Keratinocyte (primary cell): ENCODE measurements at regions not wholly inside any gene's neighbourhood (a gene's known extent, or its start where the extent isn't known, plus 50 kb on each side); places are given as distances from the start of the nearest gene placed in this dataset.

Source experiments
- CTCF ChIP-seq, 3 experiments: IDR thresholded peaks in 1 of 3; conservative IDR thresholded peaks in 1 of 3; optimal IDR thresholded peaks in 1 of 3; 2 replicates in 2 of 3; 3 replicates in 1 of 3; pipeline versions ENCODE3 to v1.5.1; 2011; ENCODE audit warnings: low read length in 3 of 3, mild to moderate bottlenecking in 3 of 3, moderate library complexity in 2 of 3, control low read depth in 1 of 3, inconsistent platforms in 1 of 3; ENCODE audit not compliant: insufficient read depth in 2 of 3; ENCODE audit errors: extremely low read depth in 1 of 3
- EZH2 ChIP-seq: IDR thresholded peaks from one replicate; pipeline ENCODE4 v1.6.1; 2012; ENCODE audit warnings: inconsistent platforms, mild to moderate bottlenecking, low read length, moderate library complexity

- no peak for TF ChIP-seq CTCF (optimal IDR thresholded peaks at IDR 0.05 in 1 of 3, IDR thresholded peaks at IDR 0.05 in 1 of 3, conservative IDR thresholded peaks at IDR 0.05 in 1 of 3; ENCODE audit: extremely low read depth in 1 of 3, insufficient read depth in 2 of 3, low read length in 3 of 3)
- no peak for TF ChIP-seq EZH2
Measured at GRCh38 chr10:1923586-1923985, 186.3 kb upstream of the ADARB2 start.
